Keratinocyte (primary cell): ENCODE measurements at regions not wholly inside any gene's neighbourhood (a gene's known extent, or its start where the extent isn't known, plus 50 kb on each side); places are given as distances from the start of the nearest gene placed in this dataset.

Experiments used
- DNase-seq: peaks from one replicate; pipeline ENCODE4 v3.0.0-alpha.2; 2011; ENCODE audit warnings: low read depth, missing footprints, low spot score
- FAIRE-seq: peaks from 2 replicates; lab custom pipeline; 2011; peaks lifted over from hg19 to GRCh38; lab: Jason Lieb, UNC
- H2AFZ ChIP-seq: 2 replicates; pipeline ENCODE4 v1.6.0; 2012; ENCODE audit warnings: low read length, control low read depth, inconsistent platforms; ENCODE audit not compliant: control insufficient read depth
- H3K27ac ChIP-seq: 2 replicates; pipeline ENCODE4 v1.5.1; 2011; ENCODE audit warnings: low read length; ENCODE audit not compliant: control insufficient read depth, insufficient read depth
- H3K27me3 ChIP-seq: 3 replicates; pipeline ENCODE4 v1.6.0; 2011; ENCODE audit warnings: low read length; ENCODE audit not compliant: control insufficient read depth, insufficient read depth; ENCODE audit errors: extremely low read depth
- H3K36me3 ChIP-seq, 2 experiments: 2 replicates in 1 of 2; 3 replicates in 1 of 2; pipeline ENCODE4 v1.5.1; 2011; ENCODE audit warnings: low read length in 2 of 2, mild to moderate bottlenecking in 1 of 2; ENCODE audit not compliant: control insufficient read depth in 2 of 2, insufficient read depth in 2 of 2; ENCODE audit errors: extremely low read depth in 1 of 2
- H3K4me1 ChIP-seq: 3 replicates; pipeline ENCODE4 v1.5.1; 2011; ENCODE audit warnings: low read length; ENCODE audit not compliant: control insufficient read depth, insufficient read depth; ENCODE audit errors: extremely low read depth
- H3K4me2 ChIP-seq: 3 replicates; pipeline ENCODE4 v1.6.0; 2011; ENCODE audit warnings: low read depth, low read length; ENCODE audit not compliant: control insufficient read depth, insufficient read depth; ENCODE audit errors: extremely low read depth
- H3K4me3 ChIP-seq, 3 experiments: fragments of 200-600 bp in 1 of 3; sonication (generic) in 1 of 3; 2 replicates in 2 of 3; 3 replicates in 1 of 3; pipeline ENCODE4 v1.5.1; 2011 to 2016; ENCODE audit warnings: low read length in 3 of 3, mild to moderate bottlenecking in 3 of 3, control low read depth in 2 of 3, inconsistent platforms in 1 of 3, low read depth in 1 of 3, mixed read lengths in 1 of 3, mixed run types in 1 of 3, moderate library complexity in 1 of 3; ENCODE audit not compliant: control insufficient read depth in 2 of 3, insufficient read depth in 2 of 3; ENCODE audit errors: extremely low read depth in 1 of 3
- H3K79me2 ChIP-seq: 2 replicates; pipeline ENCODE4 v1.6.0; 2012; ENCODE audit warnings: low read length; ENCODE audit not compliant: control insufficient read depth, insufficient read depth
- H3K9ac ChIP-seq: 3 replicates; pipeline ENCODE4 v1.6.0; 2011; ENCODE audit warnings: low read length; ENCODE audit not compliant: control insufficient read depth, insufficient read depth; ENCODE audit errors: extremely low read depth
- H3K9me1 ChIP-seq: 3 replicates; pipeline ENCODE4 v1.6.0; 2011; ENCODE audit warnings: low read length; ENCODE audit not compliant: control insufficient read depth, insufficient read depth; ENCODE audit errors: extremely low read depth
- H3K9me3 ChIP-seq: 2 replicates; pipeline ENCODE4 v1.5.1; 2012; ENCODE audit warnings: low read depth, low read length; ENCODE audit not compliant: control insufficient read depth
- H4K20me1 ChIP-seq: 3 replicates; pipeline ENCODE4 v1.6.0; 2011; ENCODE audit warnings: low read length; ENCODE audit not compliant: control insufficient read depth, insufficient read depth; ENCODE audit errors: extremely low read depth
- EZH2 ChIP-seq: IDR thresholded peaks from one replicate; pipeline ENCODE4 v1.6.1; 2012; ENCODE audit warnings: inconsistent platforms, mild to moderate bottlenecking, low read length, moderate library complexity
- dilution Hi-C: fragments of 300-500 bp; cut with MboI; formaldehyde crosslinking; loops from one replicate; pipeline ENCODE4 v1.7.0; 2020; ENCODE audit warnings: low sequenced_read_pairs; ENCODE audit not compliant: extremely low pct_ligation_motif_present
- TF ChIP-seq, protein P1 (sequence below), 3 experiments: IDR thresholded peaks in 1 of 3; conservative IDR thresholded peaks in 1 of 3; optimal IDR thresholded peaks in 1 of 3; 2 replicates in 2 of 3; 3 replicates in 1 of 3; pipeline versions ENCODE3 to v1.5.1; 2011; ENCODE audit warnings: low read length in 3 of 3, mild to moderate bottlenecking in 3 of 3, moderate library complexity in 2 of 3, control low read depth in 1 of 3, inconsistent platforms in 1 of 3; ENCODE audit not compliant: insufficient read depth in 2 of 3; ENCODE audit errors: extremely low read depth in 1 of 3

DNA sequence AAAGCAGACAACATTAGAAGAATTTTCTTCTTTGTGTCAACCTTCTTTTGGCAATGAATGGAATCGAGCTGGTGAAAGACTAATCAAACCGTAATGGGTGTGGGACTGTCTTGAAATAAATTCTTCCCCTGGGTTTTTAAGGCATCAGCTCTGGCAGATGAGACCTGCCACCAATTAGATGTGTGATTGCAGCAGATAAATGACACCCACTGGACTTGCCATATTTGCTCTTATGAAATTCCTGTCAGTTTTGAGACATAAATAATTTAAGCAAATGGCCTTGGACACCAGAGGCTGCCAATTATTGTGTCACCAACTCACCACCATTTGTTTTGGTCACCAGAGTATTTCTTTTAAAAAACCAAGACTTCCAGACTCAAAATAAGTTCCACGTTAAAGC, 135.9 kb upstream of the RGMB start:
- Histone ChIP-seq H3K4me2 (no peak overlapping the region), H4K20me1 (no peaks in the 10 kb centered on the region), H3K4me1 (no peaks in the 10 kb centered on the region), H3K79me2 (no peaks in the 10 kb centered on the region), H3K9me1 (no peaks in the 10 kb centered on the region), H3K36me3 (no peaks in the 10 kb centered on the region), H3K27ac (no peak overlapping the region), H3K27me3 (no peaks in the 10 kb centered on the region), H3K9me3 (no peaks in the 10 kb centered on the region), H2AFZ (no peak overlapping the region), H3K4me3 (no peak overlapping the region), H3K9ac (no peak overlapping the region)
- DNase-seq (no peak), FAIRE-seq (no peak)
- dilution Hi-C loops = no loop called here
- no peak for TF ChIP-seq EZH2
- TF ChIP-seq, protein P1, sequence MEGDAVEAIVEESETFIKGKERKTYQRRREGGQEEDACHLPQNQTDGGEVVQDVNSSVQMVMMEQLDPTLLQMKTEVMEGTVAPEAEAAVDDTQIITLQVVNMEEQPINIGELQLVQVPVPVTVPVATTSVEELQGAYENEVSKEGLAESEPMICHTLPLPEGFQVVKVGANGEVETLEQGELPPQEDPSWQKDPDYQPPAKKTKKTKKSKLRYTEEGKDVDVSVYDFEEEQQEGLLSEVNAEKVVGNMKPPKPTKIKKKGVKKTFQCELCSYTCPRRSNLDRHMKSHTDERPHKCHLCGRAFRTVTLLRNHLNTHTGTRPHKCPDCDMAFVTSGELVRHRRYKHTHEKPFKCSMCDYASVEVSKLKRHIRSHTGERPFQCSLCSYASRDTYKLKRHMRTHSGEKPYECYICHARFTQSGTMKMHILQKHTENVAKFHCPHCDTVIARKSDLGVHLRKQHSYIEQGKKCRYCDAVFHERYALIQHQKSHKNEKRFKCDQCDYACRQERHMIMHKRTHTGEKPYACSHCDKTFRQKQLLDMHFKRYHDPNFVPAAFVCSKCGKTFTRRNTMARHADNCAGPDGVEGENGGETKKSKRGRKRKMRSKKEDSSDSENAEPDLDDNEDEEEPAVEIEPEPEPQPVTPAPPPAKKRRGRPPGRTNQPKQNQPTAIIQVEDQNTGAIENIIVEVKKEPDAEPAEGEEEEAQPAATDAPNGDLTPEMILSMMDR (optimal IDR thresholded peaks at IDR 0.05 in 1 of 3, IDR thresholded peaks at IDR 0.05 in 1 of 3, conservative IDR thresholded peaks at IDR 0.05 in 1 of 3; ENCODE audit: extremely low read depth in 1 of 3, insufficient read depth in 2 of 3, low read length in 3 of 3) = no peak

DNA sequence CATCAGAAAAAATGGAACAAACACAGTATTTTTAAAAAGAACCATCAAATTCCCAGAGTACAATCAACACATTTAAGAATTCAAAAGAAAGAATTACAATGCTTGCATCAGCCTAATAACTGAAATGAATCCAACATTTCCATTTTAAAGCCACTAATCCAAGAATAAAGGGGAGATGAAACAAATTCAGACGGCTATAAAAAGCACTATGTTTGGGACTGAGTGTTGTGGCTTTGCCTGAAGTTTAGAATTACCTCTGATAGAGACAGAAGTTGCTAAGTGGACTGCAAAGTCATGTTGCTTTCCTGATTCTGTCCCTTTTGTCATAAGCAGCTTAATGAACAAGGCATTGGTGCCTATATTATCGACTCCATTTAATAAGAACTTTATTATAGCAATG, 135.4 kb upstream of the RGMB start:
- no peak for TF ChIP-seq EZH2
- TF ChIP-seq, protein P1 (optimal IDR thresholded peaks at IDR 0.05 in 1 of 3, IDR thresholded peaks at IDR 0.05 in 1 of 3, conservative IDR thresholded peaks at IDR 0.05 in 1 of 3; ENCODE audit: extremely low read depth in 1 of 3, insufficient read depth in 2 of 3, low read length in 3 of 3) = no peak
- Histone ChIP-seq H3K9me3 (no peaks in the 10 kb centered on the region), H3K27ac (no peak overlapping the region), H3K9me1 (no peaks in the 10 kb centered on the region), H4K20me1 (no peaks in the 10 kb centered on the region), H2AFZ (no peak overlapping the region), H3K9ac (no peak overlapping the region), H3K4me1 (no peaks in the 10 kb centered on the region), H3K27me3 (no peaks in the 10 kb centered on the region), H3K36me3 (no peaks in the 10 kb centered on the region), H3K4me2 (no peak overlapping the region), H3K4me3 (no peak overlapping the region), H3K79me2 (no peaks in the 10 kb centered on the region)
- DNase-seq (no peak), FAIRE-seq (no peak)
- dilution Hi-C loops = no loop called here
